ENCODE measurements at regions not wholly inside any gene's neighbourhood (a gene's known extent, or its start where the extent isn't known, plus 50 kb on each side); places are given as distances from the start of the nearest gene placed in this dataset.

DNA sequence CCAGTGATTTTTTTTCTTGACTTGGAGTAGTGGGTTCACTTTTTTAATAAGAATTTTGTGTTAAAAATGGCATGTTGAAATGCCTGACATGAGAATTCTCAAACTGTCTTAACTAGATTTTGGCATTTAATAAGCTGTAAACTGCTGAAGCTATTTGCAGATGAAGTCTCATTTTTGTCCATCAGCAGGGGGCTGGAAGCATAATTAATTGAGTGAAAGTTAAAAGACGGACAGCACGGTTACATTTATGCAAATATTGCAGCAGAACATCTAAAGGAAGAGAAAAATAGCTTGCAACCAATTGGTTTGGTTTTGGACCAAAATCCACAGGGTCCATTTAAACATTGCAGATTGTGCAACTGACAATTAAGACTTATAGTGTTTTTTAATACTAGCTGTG is 837.3 kb upstream of the KLHL1 start:
- no peak for DNase-seq
- no peak for TF ChIP-seq POLR2A (IDR thresholded peaks at IDR 0.05; ENCODE audit: low read length)
- no peak for TF ChIP-seq GATA1 (IDR thresholded peaks at IDR 0.05; ENCODE audit: low read depth, low read length)

DNA sequence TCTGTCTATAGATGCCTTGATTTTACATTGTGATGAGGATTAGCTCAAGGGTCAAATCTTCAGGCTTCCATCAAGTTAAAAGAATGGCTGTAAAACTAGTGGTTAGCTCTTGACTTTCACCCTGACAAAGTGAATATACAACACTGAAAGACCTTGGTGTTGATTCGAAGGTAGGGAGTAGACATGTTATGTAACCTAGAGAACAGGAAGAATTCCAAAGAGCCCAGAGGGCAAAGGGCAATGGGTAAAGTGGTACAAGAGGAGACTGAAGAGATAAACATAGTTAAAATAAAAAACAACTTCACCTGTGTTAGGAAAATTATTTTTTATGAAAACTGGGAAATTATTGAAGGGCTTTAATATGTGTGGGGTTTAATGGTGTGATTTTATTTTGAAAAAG is 833.2 kb upstream of the KLHL1 start:
- no peak for DNase-seq

DNA sequence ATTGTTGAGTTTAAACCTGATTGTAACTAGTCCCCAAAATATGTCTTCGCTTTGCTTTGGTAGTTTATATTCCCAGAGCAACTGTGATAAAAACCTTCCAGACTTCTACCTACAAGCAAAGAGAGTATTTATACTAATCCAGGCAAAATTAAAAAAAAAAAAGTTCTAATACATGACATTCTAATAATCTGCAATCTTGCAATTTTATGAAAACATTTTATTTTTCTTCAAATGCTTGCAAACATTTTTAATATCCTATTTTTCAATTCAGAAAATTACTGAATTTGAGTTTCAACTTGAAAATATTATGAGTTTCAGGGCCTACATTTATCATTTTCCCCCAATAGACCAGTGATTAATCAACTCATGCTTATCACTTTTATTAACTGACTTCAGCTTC is 830.2 kb upstream of the KLHL1 start:
- no peak for DNase-seq
- TF ChIP-seq POLR2A (IDR thresholded peaks at IDR 0.05; ENCODE audit: low read length) (no peak), GATA1 (IDR thresholded peaks at IDR 0.05; ENCODE audit: low read depth, low read length) (no peak)

More for the DNA sequence above, 833.2 kb upstream of the KLHL1 start:
- TF ChIP-seq GATA1 (IDR thresholded peaks at IDR 0.05; ENCODE audit: low read depth, low read length) (no peak), POLR2A (IDR thresholded peaks at IDR 0.05; ENCODE audit: low read length) (no peak)

DNA sequence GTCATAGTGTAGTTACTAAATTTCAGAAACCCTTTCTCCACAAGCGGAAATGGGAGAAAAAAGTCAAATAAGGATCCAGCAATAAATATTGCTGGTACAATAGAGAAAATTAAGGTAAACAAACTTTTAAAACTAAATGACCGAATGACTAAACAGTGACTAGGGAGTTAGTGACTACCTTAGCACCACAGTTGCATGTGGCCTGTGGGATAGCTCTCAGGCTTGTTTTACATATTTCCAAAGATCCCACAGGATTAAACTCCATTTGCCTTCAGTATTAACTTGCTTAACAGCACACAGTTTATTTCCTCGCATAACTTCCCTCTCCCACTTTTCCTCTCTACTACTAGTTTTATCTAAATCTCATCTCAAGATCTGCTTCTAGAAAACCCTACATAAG is 824.3 kb upstream of the KLHL1 start:
- TF ChIP-seq POLR2A (IDR thresholded peaks at IDR 0.05; ENCODE audit: low read length), result no peak
- no peak for TF ChIP-seq GATA1 (IDR thresholded peaks at IDR 0.05; ENCODE audit: low read depth, low read length)
- DNase-seq, result no peak

DNA sequence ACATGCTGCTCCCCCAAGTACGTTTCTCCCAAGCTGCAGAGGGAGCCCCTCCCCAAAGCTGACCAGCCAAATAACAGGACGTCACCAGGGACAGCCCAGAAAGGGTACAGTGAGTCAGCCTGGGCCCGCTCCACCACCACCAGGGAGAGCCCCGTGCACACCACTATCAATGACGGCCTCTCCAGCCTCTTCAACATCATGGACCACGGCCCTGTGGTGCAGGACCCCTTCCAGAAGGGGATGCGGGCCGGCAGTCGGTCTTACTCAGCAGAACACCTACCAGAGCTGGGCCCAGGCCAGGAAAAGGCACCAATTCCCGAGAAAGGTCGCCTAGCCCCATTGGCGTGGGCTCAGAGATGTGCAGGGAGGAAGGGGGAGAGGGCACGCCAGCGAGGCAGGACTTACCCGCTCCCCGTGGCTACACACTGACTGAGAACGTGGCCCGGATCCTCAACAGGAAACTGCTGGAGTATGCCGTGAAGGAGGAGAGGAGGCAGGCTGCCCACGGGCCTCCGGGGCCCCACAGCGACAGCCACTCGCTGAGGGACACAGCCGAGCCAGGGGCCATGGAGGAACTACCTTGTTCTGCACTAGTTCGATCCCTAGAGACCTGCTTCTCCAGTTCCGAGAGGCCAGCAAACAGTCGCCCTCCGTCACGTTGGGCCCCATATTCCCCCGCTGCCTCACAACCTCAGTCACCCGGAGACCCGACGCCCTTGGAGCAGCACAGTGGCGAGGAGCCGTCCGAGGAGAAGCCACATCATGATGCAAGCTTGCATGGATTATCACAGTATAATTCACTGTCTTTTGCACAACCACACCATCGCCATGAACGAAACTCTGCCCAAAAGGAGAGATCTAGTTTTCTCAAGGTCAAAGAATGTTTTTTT is 815.9 kb upstream of the KLHL1 start:
- no peak for TF ChIP-seq POLR2A (IDR thresholded peaks at IDR 0.05; ENCODE audit: low read length)
- TF ChIP-seq GATA1 (IDR thresholded peaks at IDR 0.05; ENCODE audit: low read depth, low read length), result no peak
- DNase-seq, result no peak

DNA sequence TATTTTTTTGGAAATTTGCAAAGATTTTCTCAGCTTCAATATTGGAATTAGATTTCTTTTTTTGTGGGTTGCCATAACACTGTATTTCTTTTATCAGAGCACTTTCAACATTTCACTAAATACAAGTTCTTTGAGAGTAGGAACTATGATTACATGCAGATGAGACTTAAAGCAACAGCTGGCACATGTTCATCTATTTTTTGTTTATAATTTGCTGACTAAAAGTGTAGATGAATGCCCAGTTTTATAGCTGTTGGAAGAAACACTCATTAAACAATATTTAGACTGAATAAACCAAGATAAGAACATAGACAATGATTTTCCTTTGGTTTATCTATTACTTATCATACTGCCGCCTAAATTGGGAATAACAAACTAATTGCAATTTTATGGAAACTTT is 803.0 kb upstream of the KLHL1 start:
- no peak for DNase-seq
- no peak for TF ChIP-seq POLR2A (IDR thresholded peaks at IDR 0.05; ENCODE audit: low read length)
- TF ChIP-seq GATA1 (IDR thresholded peaks at IDR 0.05; ENCODE audit: low read depth, low read length), result no peak

DNA sequence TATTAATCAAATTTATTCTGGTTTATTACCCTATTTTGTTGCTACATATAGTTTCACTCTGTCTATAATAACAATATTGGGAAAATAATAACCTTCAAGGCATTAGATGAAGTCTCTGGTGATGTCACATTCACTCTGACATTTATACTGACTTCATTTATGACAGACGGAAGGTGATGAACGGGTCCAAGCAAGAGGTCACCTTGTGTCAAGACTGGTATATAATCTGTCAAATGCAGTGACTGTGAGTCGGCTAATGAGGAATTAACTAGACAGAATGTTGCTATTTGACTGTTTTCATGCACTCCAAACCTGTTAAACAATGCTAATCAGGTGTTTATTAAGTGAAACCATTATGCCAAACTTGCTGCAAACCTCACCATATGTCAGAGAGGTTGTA is 800.5 kb upstream of the KLHL1 start:
- TF ChIP-seq GATA1 (IDR thresholded peaks at IDR 0.05; ENCODE audit: low read depth, low read length), result no peak
- no peak for DNase-seq

DNA sequence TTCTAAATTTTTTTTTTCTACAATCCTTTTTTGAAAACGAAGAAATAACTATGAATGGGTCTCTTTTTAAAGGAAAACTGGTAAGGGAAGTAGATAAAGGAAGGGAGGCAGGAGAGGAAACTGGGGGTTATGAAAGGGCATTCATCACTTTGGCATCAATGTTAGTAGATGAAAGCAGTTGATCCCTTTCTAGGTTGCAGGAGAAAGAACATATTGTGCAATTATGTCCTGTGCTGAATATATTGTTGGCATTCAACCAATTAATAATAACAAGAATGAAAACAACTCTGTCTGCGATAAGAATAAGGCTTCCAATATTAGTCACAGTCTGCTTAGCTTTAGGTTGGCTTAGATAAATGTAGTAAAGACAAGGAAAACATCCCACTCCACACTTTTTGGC is 796.8 kb upstream of the KLHL1 start:
- no peak for DNase-seq
- TF ChIP-seq POLR2A (IDR thresholded peaks at IDR 0.05; ENCODE audit: low read length) (no peak), GATA1 (IDR thresholded peaks at IDR 0.05; ENCODE audit: low read depth, low read length) (no peak)

DNA sequence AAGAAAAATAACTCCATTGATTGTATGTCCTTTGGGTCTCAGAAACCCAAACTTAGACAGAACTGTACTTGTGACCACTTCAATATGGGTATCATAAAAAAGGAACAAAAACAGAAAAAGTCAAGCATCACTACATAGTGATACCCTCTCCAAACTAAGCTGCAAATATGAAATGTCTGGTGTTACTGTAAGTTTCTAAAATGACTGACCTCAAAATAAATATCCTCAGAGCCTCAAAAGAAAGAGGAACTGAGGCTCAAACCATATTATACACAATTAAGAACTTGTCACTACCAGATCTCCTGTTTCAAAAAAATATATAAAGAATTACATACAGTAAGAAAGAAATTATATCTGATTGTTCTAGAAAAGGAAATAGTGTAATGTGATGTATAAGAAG is 787.9 kb upstream of the KLHL1 start:
- DNase-seq, result no peak
- TF ChIP-seq POLR2A (IDR thresholded peaks at IDR 0.05; ENCODE audit: low read length) (no peak), GATA1 (IDR thresholded peaks at IDR 0.05; ENCODE audit: low read depth, low read length) (no peak)

DNA sequence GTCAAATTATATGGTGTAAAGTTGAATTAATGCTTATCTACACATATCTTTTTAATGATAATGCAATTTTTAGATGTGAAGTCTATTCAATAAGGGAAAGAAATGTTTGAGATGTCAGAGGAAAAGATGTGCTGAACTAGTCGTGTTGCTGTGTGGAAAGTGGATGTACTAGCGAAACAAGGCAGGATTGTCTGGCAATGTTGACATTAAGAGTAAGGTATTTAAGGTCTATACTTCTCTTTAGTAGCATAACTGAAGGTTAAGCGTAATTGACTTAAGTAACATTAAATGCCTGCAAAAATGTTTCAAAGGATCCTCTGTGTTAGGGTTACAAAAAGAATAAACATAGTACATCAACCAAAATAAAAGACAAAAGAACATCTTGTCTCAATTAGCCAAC is 787.3 kb upstream of the KLHL1 start:
- TF ChIP-seq GATA1 (IDR thresholded peaks at IDR 0.05; ENCODE audit: low read depth, low read length), result no peak
- TF ChIP-seq POLR2A (IDR thresholded peaks at IDR 0.05; ENCODE audit: low read length), result no peak
- no peak for DNase-seq

DNA sequence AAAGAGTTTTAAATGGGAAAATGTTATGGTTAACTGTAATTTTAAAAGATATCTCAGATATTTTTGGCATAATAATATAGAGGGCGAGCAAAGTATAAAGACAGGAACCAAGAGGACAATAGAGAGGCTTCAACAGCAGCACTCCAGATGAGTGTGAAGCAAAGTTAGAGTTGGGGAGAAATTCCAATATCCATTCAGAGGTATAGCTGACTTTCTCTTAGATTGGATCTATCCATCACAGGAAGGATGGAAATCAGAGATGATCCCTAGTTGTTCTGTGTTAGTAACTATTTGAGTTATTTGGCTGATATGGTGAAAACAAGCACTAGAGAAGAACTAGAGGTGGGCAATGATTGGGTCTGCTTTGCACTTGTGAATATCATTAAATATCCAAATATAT is 786.0 kb upstream of the KLHL1 start:
- TF ChIP-seq POLR2A (IDR thresholded peaks at IDR 0.05; ENCODE audit: low read length), result no peak
- no peak for TF ChIP-seq GATA1 (IDR thresholded peaks at IDR 0.05; ENCODE audit: low read depth, low read length)
- DNase-seq, result no peak

DNA sequence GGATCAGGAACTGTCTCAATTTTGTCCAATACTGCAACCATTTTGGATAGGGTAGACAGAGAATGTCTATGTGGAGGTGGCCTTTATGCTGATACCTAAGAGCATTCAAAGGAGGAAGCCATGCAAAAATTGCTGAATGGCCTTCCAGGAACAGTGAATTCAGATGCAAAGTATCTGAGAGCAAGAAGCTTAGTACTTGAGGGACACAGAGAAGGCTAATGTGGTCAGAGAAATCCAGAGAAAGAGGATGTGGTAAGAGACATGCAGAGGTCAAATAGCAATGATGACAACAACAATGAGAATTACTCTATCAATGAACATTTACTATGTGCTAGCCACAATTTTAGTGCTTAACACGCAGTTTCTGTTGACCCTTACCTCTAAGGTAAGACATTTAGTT is 785.6 kb upstream of the KLHL1 start:
- DNase-seq, result no peak
- TF ChIP-seq GATA1 (IDR thresholded peaks at IDR 0.05; ENCODE audit: low read depth, low read length) (no peak), POLR2A (IDR thresholded peaks at IDR 0.05; ENCODE audit: low read length) (no peak)

DNA sequence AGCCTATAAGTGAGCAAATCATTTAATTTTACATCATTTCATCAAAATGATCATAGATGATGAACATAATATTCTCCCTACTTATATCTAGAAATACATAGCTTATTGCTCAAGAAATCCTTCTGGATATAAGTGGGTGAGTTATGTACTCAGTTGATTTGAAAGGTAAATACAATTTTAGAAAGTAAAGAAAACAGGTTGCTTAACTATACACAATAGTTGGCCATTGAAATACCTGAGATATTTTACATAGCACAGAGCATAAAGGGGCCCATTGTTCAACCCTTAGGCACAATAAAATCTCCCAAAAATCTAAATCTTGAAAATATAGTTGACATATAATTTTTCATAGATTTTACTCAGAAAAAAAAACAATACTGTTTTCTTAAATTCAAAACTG is 782.0 kb upstream of the KLHL1 start:
- no peak for TF ChIP-seq GATA1 (IDR thresholded peaks at IDR 0.05; ENCODE audit: low read depth, low read length)
- no peak for TF ChIP-seq POLR2A (IDR thresholded peaks at IDR 0.05; ENCODE audit: low read length)
- no peak for DNase-seq

DNA sequence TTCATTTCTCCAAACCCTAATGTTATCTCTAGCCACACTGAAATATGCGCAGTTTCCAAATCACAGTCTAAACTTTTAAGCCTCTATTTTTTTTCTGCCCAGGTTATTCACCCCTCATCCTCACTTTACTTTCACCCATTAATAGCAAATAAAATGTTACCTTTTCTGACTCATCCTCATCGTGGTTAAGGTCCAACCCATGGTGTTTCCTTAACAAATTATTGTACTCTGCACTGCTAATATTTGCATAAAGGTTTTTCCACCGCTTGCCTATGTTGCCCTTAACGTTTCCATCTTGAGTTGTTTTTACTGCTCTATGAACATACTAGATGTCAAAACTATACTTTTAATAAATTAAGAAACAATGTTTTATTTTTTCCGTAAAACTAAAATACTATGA is 780.9 kb upstream of the KLHL1 start:
- DNase-seq, result no peak
- no peak for TF ChIP-seq GATA1 (IDR thresholded peaks at IDR 0.05; ENCODE audit: low read depth, low read length)
- no peak for TF ChIP-seq POLR2A (IDR thresholded peaks at IDR 0.05; ENCODE audit: low read length)

DNA sequence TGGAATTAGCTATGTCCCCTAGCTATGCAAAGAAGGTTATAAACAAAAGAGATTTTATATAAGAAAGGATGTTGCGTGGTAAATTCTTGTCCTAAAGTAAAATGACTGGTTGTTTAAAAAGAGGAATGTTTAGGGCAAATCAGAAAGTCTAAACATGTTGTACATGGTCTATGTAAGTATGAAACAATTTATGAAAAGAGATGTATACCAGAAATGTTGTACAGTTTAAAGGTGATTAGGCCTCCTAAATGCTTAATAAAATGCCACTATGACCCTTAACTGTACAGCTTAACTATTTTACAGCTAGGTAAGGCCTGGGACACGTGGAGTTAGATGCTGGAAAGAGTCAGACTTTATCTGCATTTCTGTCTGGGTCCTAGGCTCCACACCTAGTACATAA is 775.9 kb upstream of the KLHL1 start:
- TF ChIP-seq POLR2A (IDR thresholded peaks at IDR 0.05; ENCODE audit: low read length) (no peak), GATA1 (IDR thresholded peaks at IDR 0.05; ENCODE audit: low read depth, low read length) (no peak)
- DNase-seq, result no peak

Data from erythroblast (primary cell).